Ovary (tissue), 7 donors: ENCODE measurements at regions not wholly inside any gene's neighbourhood (a gene's known extent, or its start where the extent isn't known, plus 50 kb on each side); places are given as distances from the start of the nearest gene placed in this dataset.

Experiments used
- DNase-seq, 5 donors: peaks; one replicate each; pipeline ENCODE4 v3.0.0-alpha.2; 2019 to 2020
- H3K27ac ChIP-seq, 2 donors: fragments of 200-600 bp; one replicate each; pipeline versions ENCODE4 v1.5.1 to v1.8.0; 2019 to 2022
- H3K27me3 ChIP-seq: fragments of 200-600 bp; one replicate; pipeline ENCODE4 v1.8.0; 2022
- H3K36me3 ChIP-seq: fragments of 200-600 bp; sonication (generic); one replicate; pipeline ENCODE4 v1.5.1; 2019
- H3K4me1 ChIP-seq: one replicate; pipeline ENCODE4 v1.8.1; 2013; ENCODE audit warnings: mild to moderate bottlenecking, moderate library complexity; ENCODE audit not compliant: insufficient read depth
- H3K4me3 ChIP-seq: fragments of 200-600 bp; sonication (generic); one replicate; pipeline ENCODE4 v1.5.1; 2017
- H3K9me3 ChIP-seq, 2 donors: fragments of 200-600 bp in 1 of 2; sonication (generic) in 1 of 2; one replicate each; pipeline versions ENCODE4 v1.5.1 to v1.8.1; 2013 to 2019; ENCODE audit warnings: mild to moderate bottlenecking in 1 of 2, moderate library complexity in 1 of 2
- CTCF ChIP-seq, 3 donors: fragments of 450-650 bp in 2 of 3; fragments of 200-600 bp in 1 of 3; IDR thresholded peaks; one replicate each; pipeline versions ENCODE4 v1.5.1 to v1.8.0; 2016 to 2022; ENCODE audit warnings: antibody characterized with exemption in 3 of 3, mild to moderate bottlenecking in 1 of 3
- EP300 ChIP-seq: sonication (generic); formaldehyde crosslinking; IDR thresholded peaks from one replicate; pipeline ENCODE4 v1.6.1; 2017; ENCODE audit warnings: antibody characterized with exemption
- POLR2A ChIP-seq: fragments of 450-650 bp; IDR thresholded peaks from one replicate; pipeline ENCODE4 v1.6.1; 2017; ENCODE audit warnings: antibody characterized with exemption, mild to moderate bottlenecking, moderate library complexity
- WGBS, 3 donors: extraction: QIAGEN DNeasy Blood & Tissue Kit in 1 of 3; methylation state at CpG; one replicate each; pipeline versions ENCODE4 v1.1.5 to v1.1.7; 2013 to 2017; 5-methylcytosine and 5-hydroxymethylcytosine counted together
- intact Hi-C, 4 donors: fragments of 100-400 bp; cut with DNase I; formaldehyde crosslinking; loops; one replicate each; pipeline versions ENCODE4 v1.11.0 to v1.15.1; 2022 to 2023
- donor health status: DM: no; HTN: no; CAD: no; lungs with moderate emphysema.
- donor health status: DM: no; HTN: no; CAD: no.
- donor health status: Bipolar disorder and iron deficiency.
- donor health status: DM: no; HTN: no; CAD: no.
- donor health status: DM: yes; HTN: yes; CAD: no.

- no peak for TF ChIP-seq EP300
- no peak for TF ChIP-seq CTCF (IDR thresholded peaks at IDR 0.05)
- no peak for TF ChIP-seq POLR2A
- DNase-seq: no peak
- no peaks in the 10 kb centered on the region for H3K36me3 ChIP-seq
- H3K27ac ChIP-seq: no peak overlapping the region
- no peak overlapping the region for H3K4me3 ChIP-seq
- H3K27me3 ChIP-seq: no peaks in the 10 kb centered on the region
- intact Hi-C loops: no loop called here
- no peaks in the 10 kb centered on the region for H3K9me3 ChIP-seq
- H3K4me1 ChIP-seq: no peaks in the 10 kb centered on the region
Measured at GRCh38 chr5:161058781-161059180, 206.8 kb upstream of the ATP10B start.

GRCh38 chr5:161051920-161052500 is 200.0 kb upstream of the ATP10B start:
- intact Hi-C loops: no loop called here
- Histone ChIP-seq H3K4me3 (no peak overlapping the region), H3K4me1 (no peaks in the 10 kb centered on the region), H3K9me3 (no peaks in the 10 kb centered on the region), H3K27me3 (no peaks in the 10 kb centered on the region), H3K36me3 (no peaks in the 10 kb centered on the region), H3K27ac (no peak overlapping the region)
- 82 to 88% (median 86%) methylated on average over 4 of the region's 4 CpGs for WGBS, 3 donors
- TF ChIP-seq POLR2A: no peak
- TF ChIP-seq EP300: no peak
- no peak for TF ChIP-seq CTCF (IDR thresholded peaks at IDR 0.05)
- DNase-seq: no peak

GRCh38 chr5:161047024-161047423 is 195.0 kb upstream of the ATP10B start:
- no peak overlapping the region for H3K27ac ChIP-seq
- no peak for DNase-seq
- no peak overlapping the region for H3K4me3 ChIP-seq
- intact Hi-C loops: no loop called here
- no peaks in the 10 kb centered on the region for H3K9me3 ChIP-seq
- no peak for TF ChIP-seq CTCF (IDR thresholded peaks at IDR 0.05)
- no peak for TF ChIP-seq EP300
- no peak for TF ChIP-seq POLR2A
- 37 to 55% (median 47%) methylated on average over 4 of the region's 4 CpGs for WGBS, 3 donors
- no peaks in the 10 kb centered on the region for H3K27me3 ChIP-seq
- H3K36me3 ChIP-seq: no peaks in the 10 kb centered on the region
- H3K4me1 ChIP-seq: no peaks in the 10 kb centered on the region

GRCh38 chr5:161042862-161043261 is 190.9 kb upstream of the ATP10B start:
- intact Hi-C loops: no loop called here
- 85 to 94% (median 93%) methylated on average over 3 of the region's 3 CpGs for WGBS, 3 donors
- no peaks in the 10 kb centered on the region for H3K4me1 ChIP-seq

More at GRCh38 chr5:161042862-161043261, 190.9 kb upstream of the ATP10B start:
- TF ChIP-seq EP300 (no peak), POLR2A (no peak), CTCF (IDR thresholded peaks at IDR 0.05) (no peak)
- no peak overlapping the region for H3K27ac ChIP-seq
- H3K9me3 ChIP-seq: no peaks in the 10 kb centered on the region
- no peaks in the 10 kb centered on the region for H3K27me3 ChIP-seq
- H3K4me3 ChIP-seq: no peak overlapping the region
- no peak for DNase-seq
- no peaks in the 10 kb centered on the region for H3K36me3 ChIP-seq
